Ishikawa (cell line): ENCODE measurements at regions not wholly inside any gene's neighbourhood (a gene's known extent, or its start where the extent isn't known, plus 50 kb on each side); places are given as distances from the start of the nearest gene placed in this dataset.

ENCODE experiments used
- CEBPB ChIP-seq: IDR thresholded peaks from 2 replicates; pipeline ENCODE4 v1.6.1; 2012
- CREB1 ChIP-seq: IDR thresholded peaks from 2 replicates; pipeline ENCODE4 v1.6.1; 2012; ENCODE audit warnings: low read depth
- EP300 ChIP-seq: IDR thresholded peaks from 2 replicates; pipeline ENCODE4 v1.6.1; 2012; ENCODE audit warnings: borderline replicate concordance
- FOXM1 ChIP-seq: IDR thresholded peaks from 2 replicates; pipeline ENCODE4 v1.6.1; 2012; ENCODE audit warnings: low read depth, borderline replicate concordance
- NFIC ChIP-seq: IDR thresholded peaks from 2 replicates; pipeline ENCODE4 v1.6.1; 2012
- RAD21 ChIP-seq: IDR thresholded peaks from 2 replicates; pipeline ENCODE4 v1.6.1; 2012; ENCODE audit warnings: low read depth
- TAF1 ChIP-seq: IDR thresholded peaks from 2 replicates; pipeline ENCODE4 v1.6.1; 2012; ENCODE audit warnings: low read depth, mild to moderate bottlenecking
- TF ChIP-seq, protein P1 (sequence below): IDR thresholded peaks from 2 replicates; pipeline ENCODE4 v1.6.1; 2012; ENCODE audit warnings: low read depth, mild to moderate bottlenecking

- TF ChIP-seq, protein P1, sequence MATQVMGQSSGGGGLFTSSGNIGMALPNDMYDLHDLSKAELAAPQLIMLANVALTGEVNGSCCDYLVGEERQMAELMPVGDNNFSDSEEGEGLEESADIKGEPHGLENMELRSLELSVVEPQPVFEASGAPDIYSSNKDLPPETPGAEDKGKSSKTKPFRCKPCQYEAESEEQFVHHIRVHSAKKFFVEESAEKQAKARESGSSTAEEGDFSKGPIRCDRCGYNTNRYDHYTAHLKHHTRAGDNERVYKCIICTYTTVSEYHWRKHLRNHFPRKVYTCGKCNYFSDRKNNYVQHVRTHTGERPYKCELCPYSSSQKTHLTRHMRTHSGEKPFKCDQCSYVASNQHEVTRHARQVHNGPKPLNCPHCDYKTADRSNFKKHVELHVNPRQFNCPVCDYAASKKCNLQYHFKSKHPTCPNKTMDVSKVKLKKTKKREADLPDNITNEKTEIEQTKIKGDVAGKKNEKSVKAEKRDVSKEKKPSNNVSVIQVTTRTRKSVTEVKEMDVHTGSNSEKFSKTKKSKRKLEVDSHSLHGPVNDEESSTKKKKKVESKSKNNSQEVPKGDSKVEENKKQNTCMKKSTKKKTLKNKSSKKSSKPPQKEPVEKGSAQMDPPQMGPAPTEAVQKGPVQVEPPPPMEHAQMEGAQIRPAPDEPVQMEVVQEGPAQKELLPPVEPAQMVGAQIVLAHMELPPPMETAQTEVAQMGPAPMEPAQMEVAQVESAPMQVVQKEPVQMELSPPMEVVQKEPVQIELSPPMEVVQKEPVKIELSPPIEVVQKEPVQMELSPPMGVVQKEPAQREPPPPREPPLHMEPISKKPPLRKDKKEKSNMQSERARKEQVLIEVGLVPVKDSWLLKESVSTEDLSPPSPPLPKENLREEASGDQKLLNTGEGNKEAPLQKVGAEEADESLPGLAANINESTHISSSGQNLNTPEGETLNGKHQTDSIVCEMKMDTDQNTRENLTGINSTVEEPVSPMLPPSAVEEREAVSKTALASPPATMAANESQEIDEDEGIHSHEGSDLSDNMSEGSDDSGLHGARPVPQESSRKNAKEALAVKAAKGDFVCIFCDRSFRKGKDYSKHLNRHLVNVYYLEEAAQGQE: no peak
- TF ChIP-seq CEBPB (no peak), NFIC (no peak), RAD21 (no peak), EP300 (no peak), CREB1 (no peak), TAF1 (no peak), FOXM1 (no peak)
These were observed 192.8 kb upstream of the ADRA1D start for GRCh38 chr20:4441871-4442270.
